GM19397 (cell line): ENCODE measurements at regions not wholly inside any gene's neighbourhood (a gene's known extent, or its start where the extent isn't known, plus 50 kb on each side); places are given as distances from the start of the nearest gene placed in this dataset.

Source experiments
- ATAC-seq: cut with Tn5 transposase; IDR thresholded peaks from one replicate; pipeline ENCODE4 v1.9.1; 2021; ENCODE audit warnings: mild to moderate bottlenecking, moderate library complexity; ENCODE audit not compliant: unreplicated experiment

- ATAC-seq, result no peak
Measured at GRCh38 chr4:111537871-111538270, 607.4 kb upstream of the FAM241A start.

GRCh38 chr4:111540671-111541070 is 604.6 kb upstream of the FAM241A start:
- ATAC-seq, result no peak

- ATAC-seq, result no peak
Measured at GRCh38 chr4:111542056-111542455, 603.2 kb upstream of the FAM241A start.

GRCh38 chr4:111546881-111547280 is 598.4 kb upstream of the FAM241A start:
- no peak for ATAC-seq

- ATAC-seq, result no peak
Measured at GRCh38 chr4:111556141-111556781, 589.0 kb upstream of the FAM241A start.

GRCh38 chr4:111556851-111557250 is 588.4 kb upstream of the FAM241A start:
- ATAC-seq, result no peak

GRCh38 chr4:111562826-111563225 is 582.4 kb upstream of the FAM241A start:
- ATAC-seq, result no peak

GRCh38 chr4:111572470-111572869 is 572.8 kb upstream of the FAM241A start:
- no peak for ATAC-seq

GRCh38 chr4:111573386-111573785 is 571.9 kb upstream of the FAM241A start:
- no peak for ATAC-seq

GRCh38 chr4:111579767-111580166 is 565.5 kb upstream of the FAM241A start:
- ATAC-seq, result no peak

- no peak for ATAC-seq
Measured at GRCh38 chr4:111595456-111595855, 549.8 kb upstream of the FAM241A start.

GRCh38 chr4:111596491-111596890 is 548.8 kb upstream of the FAM241A start:
- no peak for ATAC-seq

GRCh38 chr4:111601671-111602070 is 543.6 kb upstream of the FAM241A start:
- ATAC-seq, result no peak

GRCh38 chr4:111602848-111603247 is 542.4 kb upstream of the FAM241A start:
- no peak for ATAC-seq

- no peak for ATAC-seq
Measured at GRCh38 chr4:111605111-111605510, 540.1 kb upstream of the FAM241A start.

- ATAC-seq, result no peak
Measured at GRCh38 chr4:111610681-111611080, 534.6 kb upstream of the FAM241A start.

GRCh38 chr4:111618908-111619307 is 526.3 kb upstream of the FAM241A start:
- no peak for ATAC-seq

- ATAC-seq, result no peak
Measured at GRCh38 chr4:111628437-111628836, 516.8 kb upstream of the FAM241A start.

GRCh38 chr4:111630705-111631104 is 514.5 kb upstream of the FAM241A start:
- ATAC-seq, result no peak

- ATAC-seq, result no peak
Measured at GRCh38 chr4:111631215-111631999, 513.8 kb upstream of the FAM241A start.

- no peak for ATAC-seq
Measured at GRCh38 chr4:111632641-111633151, 512.6 kb upstream of the FAM241A start.

- no peak for ATAC-seq
Measured at GRCh38 chr4:111633663-111634266, 511.5 kb upstream of the FAM241A start.
